Spleen (tissue), 11 donors: ENCODE measurements at regions not wholly inside any gene's neighbourhood (a gene's known extent, or its start where the extent isn't known, plus 50 kb on each side); places are given as distances from the start of the nearest gene placed in this dataset.

Experiments used
- DNase-seq: peaks from one replicate; pipeline ENCODE4 v3.0.0-alpha.2; 2020
- H3K27ac ChIP-seq, 8 donors: fragments of 200-600 bp; sonication (generic) in 7 of 8; 1 replicate in 4 of 8; 2 replicates in 4 of 8; pipeline versions ENCODE4 v1.5.0 to v1.8.0; 2016 to 2021; ENCODE audit warnings: inconsistent platforms in 4 of 8, mild to moderate bottlenecking in 4 of 8, moderate library complexity in 1 of 8
- H3K27me3 ChIP-seq, 7 donors: fragments of 200-600 bp; sonication (generic) in 6 of 7; replicated peaks in 1 of 7; 1 replicate in 4 of 7; 2 replicates in 3 of 7; pipeline versions ENCODE4 v1.5.0 to v1.8.0; 2016 to 2021; ENCODE audit warnings: inconsistent platforms in 3 of 7, mild to moderate bottlenecking in 1 of 7
- H3K36me3 ChIP-seq, 6 donors: fragments of 200-600 bp; sonication (generic) in 5 of 6; 1 replicate in 4 of 6; 2 replicates in 2 of 6; pipeline versions ENCODE4 v1.5.0 to v1.8.0; 2016 to 2021; ENCODE audit warnings: inconsistent platforms in 2 of 6
- H3K4me1 ChIP-seq, 6 donors: fragments of 200-600 bp; sonication (generic) in 5 of 6; 1 replicate in 3 of 6; 2 replicates in 3 of 6; pipeline versions ENCODE4 v1.5.0 to v1.8.0; 2016 to 2021; ENCODE audit warnings: inconsistent platforms in 3 of 6
- H3K4me3 ChIP-seq, 8 donors: fragments of 200-600 bp; sonication (generic) in 7 of 8; 1 replicate in 4 of 8; 2 replicates in 4 of 8; pipeline versions ENCODE4 v1.5.0 to v1.8.0; 2016 to 2021; ENCODE audit warnings: inconsistent platforms in 4 of 8, mild to moderate bottlenecking in 4 of 8, moderate library complexity in 2 of 8
- H3K9me3 ChIP-seq, 8 donors: fragments of 200-600 bp; sonication (generic) in 7 of 8; 1 replicate in 4 of 8; 2 replicates in 4 of 8; pipeline versions ENCODE4 v1.5.0 to v1.8.0; 2016 to 2021; ENCODE audit warnings: inconsistent platforms in 4 of 8
- CTCF ChIP-seq, 11 experiments: fragments of 200-600 bp in 7 of 11; fragments of 450-650 bp in 4 of 11; sonication (generic) in 4 of 11; IDR thresholded peaks in 8 of 11; conservative IDR thresholded peaks in 3 of 11; 1 replicate in 7 of 11; 2 replicates in 4 of 11; pipeline versions ENCODE4 v1.4.0 to v1.8.0; 2016 to 2021; ENCODE audit warnings: antibody characterized with exemption in 11 of 11, inconsistent platforms in 4 of 11, mild to moderate bottlenecking in 1 of 11
- POLR2A ChIP-seq, 3 donors: fragments of 450-650 bp; IDR thresholded peaks; one replicate each; pipeline ENCODE4 v1.5.1; 2017; ENCODE audit warnings: antibody characterized with exemption in 3 of 3, mild to moderate bottlenecking in 1 of 3
- POLR2AphosphoS5 ChIP-seq, 3 donors: sonication (generic); formaldehyde crosslinking; IDR thresholded peaks; one replicate each; pipeline ENCODE4 v1.5.1; 2017; ENCODE audit warnings: antibody characterized with exemption in 3 of 3
- WGBS, 5 donors: extraction: QIAGEN DNeasy Blood & Tissue Kit in 3 of 5; methylation state at CpG; one replicate each; pipeline versions ENCODE4 v1.1.5 to v1.1.7; 2013 to 2018; 5-methylcytosine and 5-hydroxymethylcytosine counted together
- intact Hi-C: fragments of 100-400 bp; cut with DNase I; formaldehyde crosslinking; loops from one replicate; pipeline ENCODE4 v1.15.0; 2023; ENCODE audit warnings: low total_unique reads
- donor health status: healthy with polysubstance abuse.
- donor health status: DM: no; HTN: no; CAD: no; lungs with moderate emphysema.
- donor health status: DM: no; HTN: no; CAD: no.
- donor health status: Bipolar disorder and iron deficiency.
- donor health status: healthy.
- donor health status: DM: no; HTN: no; CAD: no.
- donor health status: DM: yes; HTN: yes; CAD: no.

GRCh38 chr7:155223503-155223902 is 74.2 kb upstream of the INSIG1 start:
- H3K27ac ChIP-seq = no peak overlapping the region
- H3K36me3 ChIP-seq = no peaks in the 10 kb centered on the region
- no peak for TF ChIP-seq CTCF (IDR thresholded peaks at IDR 0.05 in 8 of 11, conservative IDR thresholded peaks at IDR 0.05 in 3 of 11)
- no peak for TF ChIP-seq POLR2A (IDR thresholded peaks at IDR 0.05)
- no peak for TF ChIP-seq POLR2AphosphoS5 (IDR thresholded peaks at IDR 0.05)
- peaks cover 0 to 23% (median 0%) of the 10 kb centered on the region in 7 donors for H3K27me3 ChIP-seq
- WGBS, 5 donors = 85 to 97% (median 91%) methylated on average over 3 of the region's 3 CpGs
- intact Hi-C loops = no loop called here
- no peak overlapping the region for H3K4me3 ChIP-seq
- H3K9me3 ChIP-seq = no peaks in the 10 kb centered on the region
- DNase-seq = peak; percentile 29
- H3K4me1 ChIP-seq = no peaks in the 10 kb centered on the region

- Histone ChIP-seq H3K9me3 (no peaks in the 10 kb centered on the region), H3K36me3 (no peaks in the 10 kb centered on the region), H3K4me1 (no peaks in the 10 kb centered on the region), H3K4me3 (no peak overlapping the region), H3K27me3 (peaks cover 0 to 16% (median 0%) of the 10 kb centered on the region in 7 donors), H3K27ac (no peak overlapping the region)
- DNase-seq = peak; percentile 47
- whole genome bisulfite sequencing, 5 donors = 68 to 82% (median 76%) methylated on average over 12 of the region's 12 CpGs
- intact Hi-C loops = no loop called here
- TF ChIP-seq POLR2AphosphoS5 (IDR thresholded peaks at IDR 0.05) (no peak), CTCF (IDR thresholded peaks at IDR 0.05 in 8 of 11, conservative IDR thresholded peaks at IDR 0.05 in 3 of 11) (no peak), POLR2A (IDR thresholded peaks at IDR 0.05) (no peak)
Observed at GRCh38 chr7:155224116-155224811, 73.4 kb upstream of the INSIG1 start.

GRCh38 chr7:155225095-155225494 is 72.6 kb upstream of the INSIG1 start:
- intact Hi-C loops = no loop called here
- peak; percentile 41 for DNase-seq
- Histone ChIP-seq H3K4me1 (no peaks in the 10 kb centered on the region), H3K36me3 (no peaks in the 10 kb centered on the region), H3K27ac (no peak overlapping the region), H3K27me3 (peaks cover 0 to 14% (median 0%) of the 10 kb centered on the region in 7 donors), H3K4me3 (no peak overlapping the region), H3K9me3 (no peaks in the 10 kb centered on the region)
- TF ChIP-seq POLR2A (IDR thresholded peaks at IDR 0.05) (no peak), POLR2AphosphoS5 (IDR thresholded peaks at IDR 0.05) (no peak), CTCF (IDR thresholded peaks at IDR 0.05 in 8 of 11, conservative IDR thresholded peaks at IDR 0.05 in 3 of 11) (no peak)
- 83 to 93% (median 88%) methylated on average over 11 of the region's 11 CpGs for WGBS, 5 donors

GRCh38 chr7:155225516-155225915 is 72.2 kb upstream of the INSIG1 start:
- WGBS, 5 donors = 89 to 96% (median 93%) methylated on average over 14 of the region's 14 CpGs
- H3K4me1 ChIP-seq = no peaks in the 10 kb centered on the region
- peak; percentile 43 for DNase-seq
- no peak overlapping the region for H3K27ac ChIP-seq
- intact Hi-C loops = no loop called here
- no peaks in the 10 kb centered on the region for H3K9me3 ChIP-seq
- H3K27me3 ChIP-seq = peaks cover 0 to 10% (median 0%) of the 10 kb centered on the region in 7 donors
- no peak overlapping the region for H3K4me3 ChIP-seq
- TF ChIP-seq POLR2AphosphoS5 (IDR thresholded peaks at IDR 0.05) (no peak), CTCF (IDR thresholded peaks at IDR 0.05 in 8 of 11, conservative IDR thresholded peaks at IDR 0.05 in 3 of 11) (no peak), POLR2A (IDR thresholded peaks at IDR 0.05) (no peak)
- no peaks in the 10 kb centered on the region for H3K36me3 ChIP-seq
